BLaER1 treated with 17β-estradiol and CSF1 and Interleukin-3, amounts not matched to agents 10 nM and 100 nM (cell line): ENCODE measurements at regions not wholly inside any gene's neighbourhood (a gene's known extent, or its start where the extent isn't known, plus 50 kb on each side); places are given as distances from the start of the nearest gene placed in this dataset.
A peak's percentile ranks its signal among the peaks of the same experiment; 100 is the strongest.
"Not testable (repeated sequence)": the region's sequence is repeated elsewhere in the genome, so short reads cannot be mapped to it uniquely, and the experiment has no call there.

Experiments used
- H3K27ac ChIP-seq, 11 experiments: shearing (Covaris generic); formaldehyde crosslinking; 2 replicates each; pipeline ENCODE4 v1.8.1; 2022
- H3K27me3 ChIP-seq, 11 experiments: shearing (Covaris generic); formaldehyde crosslinking; 2 replicates each; pipeline ENCODE4 v1.8.1; 2022
- H3K36me3 ChIP-seq, 11 experiments: shearing (Covaris generic); formaldehyde crosslinking; 2 replicates each; pipeline ENCODE4 v1.8.1; 2022
- H3K4me1 ChIP-seq, 10 experiments: shearing (Covaris generic); formaldehyde crosslinking; 2 replicates each; pipeline ENCODE4 v1.8.1; 2022
- H3K4me2 ChIP-seq, 11 experiments: shearing (Covaris generic); formaldehyde crosslinking; 2 replicates each; pipeline ENCODE4 v1.8.1; 2022
- H3K4me3 ChIP-seq, 10 experiments: shearing (Covaris generic); formaldehyde crosslinking; 2 replicates each; pipeline ENCODE4 v1.8.1; 2022
- H3K9ac ChIP-seq, 11 experiments: shearing (Covaris generic); formaldehyde crosslinking; 2 replicates each; pipeline ENCODE4 v1.8.1; 2022
- H3K9me3 ChIP-seq, 11 experiments: shearing (Covaris generic); formaldehyde crosslinking; replicated peaks in 1 of 11; 2 replicates each; pipeline ENCODE4 v1.8.1; 2022
- H4K20me1 ChIP-seq, 11 experiments: shearing (Covaris generic); formaldehyde crosslinking; 2 replicates each; pipeline ENCODE4 v1.8.1; 2022
- Cebpa-rat ChIP-seq, 11 experiments: shearing (Covaris generic); IDR thresholded peaks; 2 replicates each; pipeline ENCODE4 v1.8.1; 2022

- H3K4me3 ChIP-seq, H4K20me1 ChIP-seq, H3K9me3 ChIP-seq, H3K36me3 ChIP-seq, H3K9ac ChIP-seq, H3K27me3 ChIP-seq: not testable (repeated sequence)
- Histone ChIP-seq H3K4me2 (peak overlapping the region in 4 of 11 experiments; percentile 42 to 66 (median 56); a peak in 7 of 22 replicates), H3K4me1 (peaks cover 0 to 22% (median 3%) of the 10 kb centered on the region in 10 experiments; a peak in 8 of 20 replicates), H3K27ac (peak overlapping the region in 1 of 11 experiments; percentile 33; a peak in 2 of 22 replicates)
These were observed 103.8 kb downstream of the FAM72B start for GRCh38 chr1:121080197-121080903.

- not testable (repeated sequence) for H3K36me3 ChIP-seq, H3K9ac ChIP-seq, H3K27me3 ChIP-seq, H3K9me3 ChIP-seq, H3K4me3 ChIP-seq, H4K20me1 ChIP-seq
- Histone ChIP-seq H3K4me1 (peaks cover 0 to 20% (median 2%) of the 10 kb centered on the region in 10 experiments; a peak in 9 of 20 replicates), H3K4me2 (peak overlapping the region in 2 of 11 experiments; percentile 33 to 52; a peak in 1 of 22 replicates), H3K27ac (peak overlapping the region in 1 of 11 experiments; percentile 33; a peak in 1 of 22 replicates)
These were observed 103.3 kb downstream of the FAM72B start for GRCh38 chr1:121080904-121081264.

- not testable (repeated sequence) for H3K36me3 ChIP-seq, H3K27me3 ChIP-seq, H3K4me3 ChIP-seq, H3K27ac ChIP-seq, H3K9me3 ChIP-seq, H4K20me1 ChIP-seq, H3K9ac ChIP-seq
- Histone ChIP-seq H3K4me1 (peaks cover 0 to 24% (median 3%) of the 10 kb centered on the region in 10 experiments; a peak in 10 of 20 replicates), H3K4me2 (peak overlapping the region in 1 of 11 experiments; percentile 29; a peak in 1 of 22 replicates)
These were observed 102.4 kb downstream of the FAM72B start for GRCh38 chr1:121081625-121082199.

GRCh38 chr1:121082995-121083394 lies 101.1 kb downstream of the FAM72B start:
- not testable (repeated sequence) for H3K36me3 ChIP-seq, H3K27me3 ChIP-seq, H3K4me3 ChIP-seq, H3K4me2 ChIP-seq, H4K20me1 ChIP-seq, H3K9ac ChIP-seq, H3K27ac ChIP-seq, H3K9me3 ChIP-seq
- peaks cover 0 to 24% (median 7%) of the 10 kb centered on the region in 10 experiments; a peak in 12 of 20 replicates for H3K4me1 ChIP-seq

- not testable (repeated sequence) for H3K9me3 ChIP-seq, H3K36me3 ChIP-seq, H3K9ac ChIP-seq, H3K4me3 ChIP-seq, H3K27me3 ChIP-seq, H4K20me1 ChIP-seq
- H3K4me2 ChIP-seq, result peak overlapping the region in 5 of 11 experiments; percentile 44 to 65 (median 56); a peak in 8 of 22 replicates
- H3K4me1 ChIP-seq, result peaks cover 0 to 14% (median 7%) of the 10 kb centered on the region in 10 experiments; a peak in 12 of 20 replicates
- H3K27ac ChIP-seq, result peak overlapping the region in 6 of 11 experiments; percentile 21 to 70 (median 63); a peak in 10 of 22 replicates
These were observed 97.9 kb downstream of the FAM72B start for GRCh38 chr1:121086249-121086648.

GRCh38 chr1:121087221-121087620 lies 96.9 kb downstream of the FAM72B start:
- Histone ChIP-seq H3K4me3 (peak overlapping the region in 4 of 10 experiments; percentile 38 to 54 (median 52); a peak in 8 of 20 replicates), H3K4me2 (peak overlapping the region in 8 of 11 experiments; percentile 23 to 56 (median 35); a peak in 9 of 22 replicates), H3K9ac (peak overlapping the region in 6 of 11 experiments; percentile 40 to 73 (median 68); a peak in 10 of 22 replicates), H3K27ac (peak overlapping the region in 8 of 11 experiments; percentile 45 to 79 (median 68); a peak in 14 of 22 replicates)
- H4K20me1 ChIP-seq, H3K36me3 ChIP-seq, H3K27me3 ChIP-seq, H3K4me1 ChIP-seq, H3K9me3 ChIP-seq: not testable (repeated sequence)

- not testable (repeated sequence) for H3K36me3 ChIP-seq, H3K27me3 ChIP-seq, H3K9me3 ChIP-seq, H4K20me1 ChIP-seq
- peaks cover 0 to 17% (median 11%) of the 10 kb centered on the region in 10 experiments; a peak in 12 of 20 replicates for H3K4me1 ChIP-seq
- peak overlapping the region in 4 of 10 experiments; percentile 31 to 55 (median 39); a peak in 6 of 20 replicates for H3K4me3 ChIP-seq
- H3K4me2 ChIP-seq, result peak overlapping the region in 4 of 11 experiments; percentile 44 to 79 (median 68); a peak in 7 of 22 replicates
- peak overlapping the region in 4 of 11 experiments; percentile 47 to 56 (median 48); a peak in 4 of 22 replicates for H3K27ac ChIP-seq
- H3K9ac ChIP-seq, result peak overlapping the region in 4 of 11 experiments; percentile 30 to 66 (median 54); a peak in 5 of 22 replicates
These were observed 95.6 kb downstream of the FAM72B start for GRCh38 chr1:121088568-121088967.

- peak in 7 of 11 experiments; percentile 32 to 70 (median 47); a peak in 6 of 22 replicates for TF ChIP-seq Cebpa-rat (IDR thresholded peaks at IDR 0.05)
- H3K27me3 ChIP-seq, result not testable (repeated sequence)
These were observed 91.7 kb downstream of the FAM72B start for GRCh38 chr1:121092329-121092968.

GRCh38 chr1:121095014-121095413 lies 89.1 kb downstream of the FAM72B start:
- not testable (repeated sequence) for H3K9me3 ChIP-seq, H4K20me1 ChIP-seq, H3K4me3 ChIP-seq, H3K27me3 ChIP-seq
- H3K9ac ChIP-seq, result peak overlapping the region in 3 of 11 experiments; percentile 9 to 46 (median 21); a peak in 4 of 22 replicates
- peaks cover 0 to 31% (median 21%) of the 10 kb centered on the region in 10 experiments; a peak in 16 of 20 replicates for H3K4me1 ChIP-seq
- peak overlapping the region in 10 of 11 experiments; percentile 32 to 69 (median 58); a peak in 17 of 22 replicates for H3K4me2 ChIP-seq
- peak overlapping the region in 8 of 11 experiments; percentile 22 to 85 (median 56); a peak in 11 of 22 replicates for H3K27ac ChIP-seq
- H3K36me3 ChIP-seq, result 0 out of 22 replicates have a peak, but pooled peaks cover 0 to 12% (median 0%) of the 10 kb centered on the region in 11 experiments

More at GRCh38 chr1:121092329-121092968, 91.7 kb downstream of the FAM72B start:
- Histone ChIP-seq H3K27ac (peak overlapping the region; percentile 33 to 85 (median 77); a peak in 19 of 22 replicates), H3K4me2 (peak overlapping the region in 4 of 11 experiments; percentile 32 to 60 (median 49); a peak in 5 of 22 replicates), H3K36me3 (0 out of 22 replicates have a peak, but pooled peaks cover 0 to 12% (median 0%) of the 10 kb centered on the region in 11 experiments), H3K4me1 (peaks cover 0 to 32% (median 23%) of the 10 kb centered on the region in 10 experiments; a peak in 16 of 20 replicates), H3K9ac (peak overlapping the region in 6 of 11 experiments; percentile 46 to 71 (median 62); a peak in 9 of 22 replicates)
- H3K4me3 ChIP-seq, H4K20me1 ChIP-seq, H3K9me3 ChIP-seq: not testable (repeated sequence)

- H3K9me3 ChIP-seq, H3K27me3 ChIP-seq, H4K20me1 ChIP-seq: not testable (repeated sequence)
- Histone ChIP-seq H3K4me2 (peak overlapping the region in 10 of 11 experiments; percentile 18 to 48 (median 42); a peak in 8 of 22 replicates), H3K4me3 (peak overlapping the region; percentile 26 to 58 (median 51); a peak in 19 of 20 replicates), H3K9ac (peak overlapping the region; percentile 44 to 64 (median 54); a peak in 16 of 22 replicates), H3K36me3 (0 out of 22 replicates have a peak, but pooled peaks cover 0 to 12% (median 0%) of the 10 kb centered on the region in 11 experiments), H3K4me1 (peaks cover 0 to 31% (median 21%) of the 10 kb centered on the region in 10 experiments; a peak in 16 of 20 replicates), H3K27ac (peak overlapping the region in 8 of 11 experiments; percentile 23 to 60 (median 51); a peak in 13 of 22 replicates)
These were observed 86.8 kb downstream of the FAM72B start for GRCh38 chr1:121097127-121097866.

- Histone ChIP-seq H3K4me2 (peak overlapping the region in 10 of 11 experiments; percentile 18 to 48 (median 42); a peak in 9 of 22 replicates), H3K36me3 (0 out of 22 replicates have a peak, but pooled peaks cover 0 to 12% (median 0%) of the 10 kb centered on the region in 11 experiments), H3K27ac (0 out of 22 replicates have a peak overlapping the region, but pooled peaks of 1 of the 11 experiments have one; percentile 60), H3K9ac (peak overlapping the region in 5 of 11 experiments; percentile 46 to 64 (median 63); a peak in 6 of 22 replicates), H3K4me1 (peaks cover 0 to 31% (median 20%) of the 10 kb centered on the region in 10 experiments; a peak in 16 of 20 replicates), H3K4me3 (peak overlapping the region; percentile 26 to 58 (median 51); a peak in 14 of 20 replicates)
- H4K20me1 ChIP-seq, H3K9me3 ChIP-seq, H3K27me3 ChIP-seq: not testable (repeated sequence)
These were observed 86.3 kb downstream of the FAM72B start for GRCh38 chr1:121097867-121098215.
